ENCODE measurements at regions not wholly inside any gene's neighbourhood (a gene's known extent, or its start where the extent isn't known, plus 50 kb on each side); places are given as distances from the start of the nearest gene placed in this dataset.

DNA sequence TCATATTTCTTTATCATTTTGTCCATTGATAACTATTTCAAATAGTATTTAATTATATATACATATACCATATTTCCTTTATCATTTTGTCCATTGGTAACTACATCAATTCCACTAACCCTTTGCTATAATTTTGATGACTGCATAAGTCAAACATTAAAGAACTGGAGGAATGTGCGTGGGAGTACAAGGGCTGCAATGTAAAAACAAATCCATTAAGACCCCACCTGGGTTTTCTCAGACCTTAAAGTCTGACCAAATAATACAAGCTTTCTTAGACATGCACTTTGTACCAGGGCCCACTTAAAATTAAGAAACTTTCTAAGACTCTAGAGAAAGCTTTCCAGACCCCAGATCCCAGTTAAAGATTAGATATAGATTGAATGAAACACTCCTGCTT, 1622.4 kb upstream of the PCDH10 start:
- TF ChIP-seq, protein P1, sequence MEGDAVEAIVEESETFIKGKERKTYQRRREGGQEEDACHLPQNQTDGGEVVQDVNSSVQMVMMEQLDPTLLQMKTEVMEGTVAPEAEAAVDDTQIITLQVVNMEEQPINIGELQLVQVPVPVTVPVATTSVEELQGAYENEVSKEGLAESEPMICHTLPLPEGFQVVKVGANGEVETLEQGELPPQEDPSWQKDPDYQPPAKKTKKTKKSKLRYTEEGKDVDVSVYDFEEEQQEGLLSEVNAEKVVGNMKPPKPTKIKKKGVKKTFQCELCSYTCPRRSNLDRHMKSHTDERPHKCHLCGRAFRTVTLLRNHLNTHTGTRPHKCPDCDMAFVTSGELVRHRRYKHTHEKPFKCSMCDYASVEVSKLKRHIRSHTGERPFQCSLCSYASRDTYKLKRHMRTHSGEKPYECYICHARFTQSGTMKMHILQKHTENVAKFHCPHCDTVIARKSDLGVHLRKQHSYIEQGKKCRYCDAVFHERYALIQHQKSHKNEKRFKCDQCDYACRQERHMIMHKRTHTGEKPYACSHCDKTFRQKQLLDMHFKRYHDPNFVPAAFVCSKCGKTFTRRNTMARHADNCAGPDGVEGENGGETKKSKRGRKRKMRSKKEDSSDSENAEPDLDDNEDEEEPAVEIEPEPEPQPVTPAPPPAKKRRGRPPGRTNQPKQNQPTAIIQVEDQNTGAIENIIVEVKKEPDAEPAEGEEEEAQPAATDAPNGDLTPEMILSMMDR (IDR thresholded peaks at IDR 0.05) = no peak
- TF ChIP-seq POLR2AphosphoS5 (IDR thresholded peaks at IDR 0.05; ENCODE audit: insufficient read depth in 1 of 2, low read depth in 1 of 2) = no peak

All from vagina (tissue), 2 donors.